Mammary epithelial cell (primary cell): ENCODE measurements at regions not wholly inside any gene's neighbourhood (a gene's known extent, or its start where the extent isn't known, plus 50 kb on each side); places are given as distances from the start of the nearest gene placed in this dataset.

Experiments
- EZH2 ChIP-seq: IDR thresholded peaks from 2 replicates; pipeline ENCODE4 v1.6.1; 2012; ENCODE audit warnings: low read length, inconsistent platforms, borderline replicate concordance
- TF ChIP-seq, protein P1 (sequence below), 2 donors: IDR thresholded peaks in 1 of 2; conservative IDR thresholded peaks in 1 of 2; 2 replicates each; pipeline ENCODE4 v1.5.1; 2011 to 2012; ENCODE audit warnings: inconsistent platforms in 2 of 2, low read length in 2 of 2, mild to moderate bottlenecking in 2 of 2, control low read depth in 1 of 2, low read depth in 1 of 2; ENCODE audit not compliant: insufficient read depth in 1 of 2; ENCODE audit errors: extremely low read depth in 1 of 2

DNA sequence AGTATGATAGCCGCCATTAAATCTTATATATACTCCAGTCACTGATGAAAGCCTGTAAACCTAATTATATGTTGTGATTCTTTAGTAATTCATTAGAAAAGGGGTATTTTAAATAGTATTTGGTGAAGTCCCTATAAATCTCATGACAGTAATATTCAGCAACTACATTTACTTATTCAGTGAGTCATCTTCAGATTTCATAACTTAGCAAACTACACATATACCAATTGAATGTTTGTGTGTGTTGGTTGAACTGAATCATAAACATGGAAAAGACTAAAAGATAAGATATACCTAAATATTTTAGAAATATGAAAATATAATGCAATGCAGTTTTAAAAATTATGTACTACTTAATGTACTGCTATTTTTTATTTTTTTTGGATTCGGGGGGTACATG lies 1050.4 kb downstream of the MAT2B start:
- TF ChIP-seq, protein P1, sequence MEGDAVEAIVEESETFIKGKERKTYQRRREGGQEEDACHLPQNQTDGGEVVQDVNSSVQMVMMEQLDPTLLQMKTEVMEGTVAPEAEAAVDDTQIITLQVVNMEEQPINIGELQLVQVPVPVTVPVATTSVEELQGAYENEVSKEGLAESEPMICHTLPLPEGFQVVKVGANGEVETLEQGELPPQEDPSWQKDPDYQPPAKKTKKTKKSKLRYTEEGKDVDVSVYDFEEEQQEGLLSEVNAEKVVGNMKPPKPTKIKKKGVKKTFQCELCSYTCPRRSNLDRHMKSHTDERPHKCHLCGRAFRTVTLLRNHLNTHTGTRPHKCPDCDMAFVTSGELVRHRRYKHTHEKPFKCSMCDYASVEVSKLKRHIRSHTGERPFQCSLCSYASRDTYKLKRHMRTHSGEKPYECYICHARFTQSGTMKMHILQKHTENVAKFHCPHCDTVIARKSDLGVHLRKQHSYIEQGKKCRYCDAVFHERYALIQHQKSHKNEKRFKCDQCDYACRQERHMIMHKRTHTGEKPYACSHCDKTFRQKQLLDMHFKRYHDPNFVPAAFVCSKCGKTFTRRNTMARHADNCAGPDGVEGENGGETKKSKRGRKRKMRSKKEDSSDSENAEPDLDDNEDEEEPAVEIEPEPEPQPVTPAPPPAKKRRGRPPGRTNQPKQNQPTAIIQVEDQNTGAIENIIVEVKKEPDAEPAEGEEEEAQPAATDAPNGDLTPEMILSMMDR (conservative IDR thresholded peaks at IDR 0.05 in 1 of 2, IDR thresholded peaks at IDR 0.05 in 1 of 2; ENCODE audit: extremely low read depth in 1 of 2, insufficient read depth in 1 of 2, low read depth in 1 of 2, low read length in 2 of 2), result no peak
- TF ChIP-seq EZH2, result no peak
